ENCODE measurements at regions not wholly inside any gene's neighbourhood (a gene's known extent, or its start where the extent isn't known, plus 50 kb on each side); places are given as distances from the start of the nearest gene placed in this dataset.
"Not testable (repeated sequence)": the region's sequence is repeated elsewhere in the genome, so short reads cannot be mapped to it uniquely, and the experiment has no call there.

DNA sequence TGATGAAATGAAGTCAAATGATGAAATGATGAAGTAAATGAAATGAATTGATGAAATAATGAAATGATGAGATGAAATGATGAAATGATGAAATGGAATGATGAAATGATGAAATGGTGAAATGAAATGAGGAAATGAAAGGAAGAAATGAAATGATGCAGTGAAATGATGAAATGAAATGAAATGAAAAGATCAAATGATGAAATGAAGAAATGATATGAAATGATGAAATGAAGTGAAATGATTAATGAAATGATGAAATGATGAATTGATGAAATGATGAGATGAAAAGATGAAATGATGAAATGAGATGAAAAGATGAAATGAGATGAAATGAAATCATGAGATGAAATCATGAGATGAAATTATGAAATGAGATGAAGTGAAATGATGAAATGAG is 139.2 kb upstream of the ERV3-1 start:
- not testable (repeated sequence) for DNase-seq

DNA sequence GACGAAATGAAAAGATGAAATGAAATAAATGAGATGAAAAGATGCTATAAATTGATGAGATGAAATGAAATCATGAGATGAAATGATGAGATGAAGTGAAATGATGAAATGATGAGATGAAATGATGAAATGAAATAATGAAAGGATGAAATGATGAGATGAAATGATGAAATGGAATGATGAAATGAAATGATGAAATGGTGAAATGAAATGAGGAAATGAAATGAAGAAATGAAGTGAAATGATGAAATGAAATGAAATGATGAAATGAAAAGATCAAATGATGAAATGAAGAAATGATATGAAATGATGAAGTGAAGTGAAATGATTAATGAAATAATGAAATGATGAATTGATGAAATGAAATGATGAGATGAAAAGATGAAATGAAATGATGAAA is 138.5 kb upstream of the ERV3-1 start:
- not testable (repeated sequence) for DNase-seq

DNA sequence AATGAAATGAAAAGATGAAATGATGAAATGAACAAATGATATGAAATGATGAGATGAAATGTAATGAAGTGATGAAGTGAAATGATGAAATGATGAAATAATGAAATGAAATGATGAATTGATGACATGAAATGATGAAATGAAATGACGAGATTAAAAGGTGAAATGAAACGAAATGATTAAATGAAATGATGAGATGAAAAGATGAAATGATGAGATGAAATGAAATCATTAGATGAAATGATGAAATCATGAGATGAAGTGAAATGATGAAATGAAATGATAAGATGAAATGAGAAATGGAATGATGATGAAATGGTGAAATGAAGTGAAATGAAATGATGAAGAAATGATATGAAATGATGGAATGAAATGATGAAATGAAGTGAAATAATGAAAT is 138.1 kb upstream of the ERV3-1 start:
- not testable (repeated sequence) for DNase-seq

- DNase-seq, result not testable (repeated sequence)
Measured at GRCh38 chr7:65144119-65144518, 137.6 kb upstream of the ERV3-1 start.

DNA sequence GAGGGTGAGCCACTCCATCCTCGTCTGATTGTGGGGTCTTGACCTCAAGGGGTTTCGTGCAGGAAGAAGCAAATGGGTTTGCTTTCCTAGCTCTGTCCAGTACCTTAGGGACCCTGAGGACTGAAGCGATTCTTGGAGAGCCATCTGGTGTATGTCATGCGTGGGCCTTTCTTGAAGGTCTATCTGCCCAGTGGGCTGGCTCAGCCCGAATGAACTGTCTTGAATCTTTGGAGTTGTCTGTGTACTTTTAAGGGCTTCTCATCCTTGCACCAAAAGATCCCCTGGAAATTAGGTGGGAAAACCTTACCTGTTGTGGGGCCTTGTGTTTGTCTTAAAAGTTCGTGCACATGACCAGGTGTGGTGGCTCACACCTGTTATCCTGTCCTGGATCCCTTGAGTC is 135.4 kb upstream of the ERV3-1 start:
- DNase-seq, result not testable (repeated sequence)

- not testable (repeated sequence) for DNase-seq
Measured at GRCh38 chr7:65141405-65141778, 134.9 kb upstream of the ERV3-1 start.

GRCh38 chr7:65140543-65141404 is 134.3 kb upstream of the ERV3-1 start:
- not testable (repeated sequence) for DNase-seq

- DNase-seq, result not testable (repeated sequence)
Measured at GRCh38 chr7:65136850-65137249, 130.4 kb upstream of the ERV3-1 start.

DNA sequence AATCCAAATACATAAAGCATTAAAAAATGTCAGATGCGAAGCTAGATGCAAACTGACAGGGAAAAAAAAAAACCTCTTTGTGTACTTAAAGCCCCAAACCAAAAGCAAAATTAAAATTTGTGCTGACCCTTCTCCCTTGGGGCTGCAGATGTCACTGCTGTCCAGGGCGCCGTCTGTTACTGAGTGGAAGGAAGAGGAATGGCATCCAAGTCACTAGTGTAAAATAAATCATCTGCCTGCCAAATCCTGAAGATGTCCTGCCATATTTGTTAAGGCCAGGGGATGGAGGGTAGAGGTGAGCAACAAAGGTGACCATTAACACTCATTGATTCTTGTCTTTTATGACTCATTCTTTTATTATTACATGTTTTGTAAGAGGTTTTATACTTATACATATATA is 126.6 kb upstream of the ERV3-1 start:
- DNase-seq, result not testable (repeated sequence)

GRCh38 chr7:65132256-65132655 is 125.8 kb upstream of the ERV3-1 start:
- not testable (repeated sequence) for DNase-seq

- not testable (repeated sequence) for DNase-seq
Measured at GRCh38 chr7:65127364-65127763, 120.9 kb upstream of the ERV3-1 start.

DNA sequence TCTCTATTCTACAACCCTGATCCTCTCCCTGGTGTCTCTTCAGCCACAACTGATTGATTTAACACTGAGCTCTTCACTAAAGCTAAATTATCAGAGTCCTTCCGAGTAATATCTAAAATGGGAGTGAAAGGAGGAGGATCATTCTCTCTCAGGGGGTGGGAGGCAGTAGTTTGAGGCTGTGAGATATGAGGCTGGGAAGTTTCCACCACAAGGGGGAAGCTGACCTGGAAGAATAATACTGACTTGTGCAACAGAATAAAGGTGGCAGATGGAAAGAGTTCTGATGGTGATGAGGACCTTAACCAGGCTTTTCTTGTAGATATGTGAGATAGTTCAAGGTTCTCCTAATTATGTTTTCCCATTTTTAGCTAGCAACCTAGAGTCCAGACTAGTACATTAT is 118.1 kb upstream of the ERV3-1 start:
- not testable (repeated sequence) for DNase-seq

- not testable (repeated sequence) for DNase-seq
Measured at GRCh38 chr7:65105650-65106203, 99.2 kb upstream of the ERV3-1 start.

GRCh38 chr7:65100499-65100898 is 94.0 kb upstream of the ERV3-1 start:
- DNase-seq, result not testable (repeated sequence)

- not testable (repeated sequence) for DNase-seq
Measured at GRCh38 chr7:65081669-65082055, 75.2 kb upstream of the ERV3-1 start.

GRCh38 chr7:65080799-65081668 is 74.5 kb upstream of the ERV3-1 start:
- DNase-seq, result peak; percentile 94

DNA sequence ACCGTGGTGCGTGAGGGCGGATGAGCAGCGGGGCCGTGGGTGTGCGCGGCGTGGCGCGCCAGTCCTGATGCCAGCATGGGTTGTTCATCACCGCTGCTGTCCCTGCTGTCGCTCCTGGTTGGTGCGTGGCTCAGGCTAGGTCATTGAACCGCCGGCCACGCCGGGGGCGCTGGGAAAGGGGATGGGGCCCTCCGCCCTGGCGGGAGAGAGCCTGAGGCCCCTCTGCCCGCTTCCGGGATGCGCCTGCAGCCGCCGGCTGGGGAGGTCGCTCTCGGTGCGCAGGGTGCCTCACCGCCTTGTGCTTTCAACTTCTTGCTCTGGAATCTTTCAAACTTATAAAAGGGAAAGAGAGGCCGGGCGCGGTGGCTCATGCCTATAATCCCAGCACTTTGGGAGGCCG is 68.5 kb upstream of the ERV3-1 start:
- not testable (repeated sequence) for DNase-seq

DNA sequence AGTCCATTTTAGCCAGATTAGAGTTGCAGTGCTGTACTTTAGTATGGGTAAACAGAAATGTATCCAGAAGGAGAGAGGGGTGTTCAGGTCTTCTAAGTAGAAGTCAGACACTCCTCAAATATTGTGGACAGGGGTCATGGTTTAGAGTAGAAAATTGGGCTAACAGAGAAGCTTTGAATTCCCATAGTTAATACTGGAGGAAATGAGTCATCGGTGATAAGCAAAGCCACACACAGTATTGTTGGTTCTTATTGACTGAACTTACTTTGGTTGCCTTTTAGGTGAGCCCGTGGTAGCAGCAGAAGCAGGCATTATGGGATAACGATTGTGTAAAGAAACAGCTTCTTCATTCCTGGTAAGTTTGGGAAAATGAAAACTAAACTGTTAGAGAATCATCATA is 66.7 kb upstream of the ERV3-1 start:
- DNase-seq, result not testable (repeated sequence)

GRCh38 chr7:65071854-65072431 is 65.5 kb upstream of the ERV3-1 start:
- not testable (repeated sequence) for DNase-seq

DNA sequence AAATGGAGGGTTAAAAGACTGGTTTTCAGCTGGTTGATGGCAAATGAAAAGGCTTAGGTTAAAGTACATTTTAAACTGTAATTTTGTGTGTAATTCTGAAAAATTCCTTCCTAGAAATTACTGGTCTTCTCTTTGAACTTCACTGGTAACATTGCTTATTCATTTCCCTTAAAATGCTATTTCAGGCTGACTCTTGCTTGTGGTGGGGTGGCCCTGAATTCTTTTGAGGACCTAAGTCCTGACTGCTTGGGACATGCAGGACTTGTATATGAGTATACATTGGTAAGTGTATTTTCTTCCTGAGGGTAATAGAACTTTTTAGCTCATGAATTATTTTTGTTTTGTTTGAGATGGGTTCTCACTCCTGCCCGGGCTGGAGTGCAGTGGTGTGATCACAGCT is 63.0 kb upstream of the ERV3-1 start:
- not testable (repeated sequence) for DNase-seq

DNA sequence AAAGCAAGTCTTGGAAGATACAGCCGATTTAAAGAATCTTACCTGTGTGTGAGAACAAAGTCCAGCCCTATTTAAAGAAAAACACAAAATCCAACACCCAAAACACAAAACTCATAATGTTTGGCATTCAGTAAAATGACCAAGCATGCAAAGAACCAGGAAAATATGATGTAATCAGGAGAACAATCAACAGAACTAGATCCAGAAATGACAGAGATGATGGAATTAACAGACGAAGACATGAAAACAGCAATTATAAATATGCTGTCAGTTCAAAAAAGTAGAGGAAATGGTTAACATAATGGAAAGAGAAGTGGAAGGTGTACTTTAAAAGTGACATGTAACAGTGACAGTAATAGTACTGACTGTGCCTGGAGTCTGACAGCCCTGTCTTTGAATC is 56.1 kb upstream of the ERV3-1 start:
- not testable (repeated sequence) for DNase-seq

DNA sequence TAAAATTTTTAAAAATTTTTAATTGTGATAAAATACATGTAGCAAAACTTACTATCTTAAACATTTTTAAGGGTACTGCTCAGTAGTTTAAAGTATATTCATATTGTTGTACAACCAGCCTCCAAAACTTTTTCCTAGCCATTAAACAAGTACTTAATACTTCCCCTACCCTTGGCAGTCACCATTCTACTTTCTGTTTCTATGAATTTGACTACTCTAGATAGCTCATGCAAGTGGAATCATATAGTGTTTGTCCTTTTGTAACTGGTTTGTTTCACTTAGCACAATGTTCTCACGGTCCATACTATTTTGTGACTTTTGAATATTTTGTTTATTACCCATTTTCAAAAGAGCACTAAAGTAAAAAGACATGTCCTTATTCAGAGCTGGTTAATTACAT is 52.8 kb upstream of the ERV3-1 start:
- not testable (repeated sequence) for DNase-seq

Data from CD4-positive, alpha-beta T cell treated with Interleukin-4 for 1 hour (primary cell).